OCI-LY7 (cell line): ENCODE measurements at regions not wholly inside any gene's neighbourhood (a gene's known extent, or its start where the extent isn't known, plus 50 kb on each side); places are given as distances from the start of the nearest gene placed in this dataset.
A peak's percentile ranks its signal among the peaks of the same experiment; 100 is the strongest.

Experiments
- BruUV-seq: library from RNA; stranded (reverse); fragments of 400-500 nt; replicated peaks from 2 replicates; lab custom pipeline; 2021; lab: Mats Ljungman, UMichigan
- CTCF ChIA-PET: fragments of 300-600 bp; sonication (Branson Sonifier 250); formaldehyde crosslinking; loops from one replicate; lab custom pipeline; 2022; ENCODE audit warnings: antibody characterized with exemption; ENCODE audit not compliant: unreplicated experiment; lab: Charles Lee
- POLR2A ChIA-PET: fragments of 300-600 bp; sonication (Branson Sonifier 250); formaldehyde crosslinking; loops from one replicate; lab custom pipeline; 2022; ENCODE audit warnings: antibody characterized with exemption; lab: Charles Lee
- DNase-seq: peaks from one replicate; pipeline ENCODE4 v3.0.0-alpha.2; 2015; ENCODE audit warnings: low spot score
- H2AFZ ChIP-seq: fragments of 200-600 bp; sonication (generic), shearing (Covaris generic); 2 replicates; pipeline ENCODE4 v1.6.1; 2014; ENCODE audit warnings: mild to moderate bottlenecking, antibody characterized with exemption, low read length, moderate library complexity
- H3K27ac ChIP-seq: fragments of 200-600 bp; sonication (generic); 2 replicates; pipeline ENCODE4 v1.5.1; 2014; ENCODE audit warnings: mixed run types, low read depth, mild to moderate bottlenecking, moderate library complexity, low read length, inconsistent platforms; ENCODE audit not compliant: poor library complexity, severe bottlenecking
- H3K36me3 ChIP-seq: fragments of 200-600 bp; sonication (generic); 2 replicates; pipeline ENCODE4 v1.6.1; 2014; ENCODE audit warnings: mild to moderate bottlenecking, antibody characterized with exemption, low read length, moderate library complexity, mixed read lengths; ENCODE audit not compliant: insufficient read depth
- H3K4me1 ChIP-seq: fragments of 200-600 bp; sonication (generic); 2 replicates; pipeline ENCODE4 v1.5.1; 2014; ENCODE audit warnings: mild to moderate bottlenecking, low read length; ENCODE audit not compliant: insufficient read depth, poor library complexity, severe bottlenecking
- H3K4me2 ChIP-seq: fragments of 200-600 bp; sonication (generic); 2 replicates; pipeline ENCODE4 v1.6.1; 2014; ENCODE audit warnings: mild to moderate bottlenecking, low read length
- H3K4me3 ChIP-seq: fragments of 200-600 bp; sonication (generic); 2 replicates; pipeline ENCODE4 v1.5.1; 2014; ENCODE audit warnings: mild to moderate bottlenecking, low read depth, low read length; ENCODE audit not compliant: poor library complexity, severe bottlenecking
- H3K79me2 ChIP-seq: fragments of 200-600 bp; sonication (generic); 2 replicates; pipeline ENCODE4 v1.6.1; 2016; ENCODE audit warnings: low read depth, mild to moderate bottlenecking, low read length, moderate library complexity, mixed read lengths; ENCODE audit not compliant: insufficient read depth
- H3K9me2 ChIP-seq: fragments of 200-600 bp; sonication (generic); 2 replicates; pipeline ENCODE4 v1.6.1; 2016; ENCODE audit warnings: mild to moderate bottlenecking, low read length, mixed read lengths; ENCODE audit not compliant: insufficient read depth
- H3K9me3 ChIP-seq: fragments of 200-600 bp; sonication (generic); 2 replicates; pipeline ENCODE4 v1.6.1; 2014; ENCODE audit warnings: mild to moderate bottlenecking, mixed run types, low read length, mixed read lengths
- H4K20me1 ChIP-seq: fragments of 200-600 bp; sonication (generic); 2 replicates; pipeline ENCODE4 v1.6.1; 2014; ENCODE audit warnings: mild to moderate bottlenecking, antibody characterized with exemption, low read length, moderate library complexity, mixed read lengths; ENCODE audit not compliant: insufficient read depth
- CTCF ChIP-seq: fragments of 200-600 bp; sonication (generic); conservative IDR thresholded peaks from 2 replicates; pipeline ENCODE4 v1.5.1; 2014; ENCODE audit warnings: mild to moderate bottlenecking, antibody characterized with exemption, low read length, moderate library complexity, mixed read lengths
- EZH2phosphoT487 ChIP-seq: fragments of 200-600 bp; sonication (generic); IDR thresholded peaks from 2 replicates; pipeline ENCODE4 v1.6.1; 2018; ENCODE audit warnings: low read depth, borderline replicate concordance, mild to moderate bottlenecking, mixed run types, antibody characterized with exemption, low read length, moderate library complexity, mixed read lengths
- intact Hi-C: fragments of 100-400 bp; cut with micrococcal nuclease; formaldehyde crosslinking; loops from one replicate; pipeline ENCODE4 v1.10.0; 2022; ENCODE audit not compliant: unreplicated experiment

GRCh38 chr16:85329059-85329812 lies 217.0 kb upstream of the CIBAR2 start:
- Histone ChIP-seq H3K27ac (no peak overlapping the region), H3K4me3 (no peak overlapping the region), H3K79me2 (no peaks in the 10 kb centered on the region), H3K9me2 (no peaks in the 10 kb centered on the region), H3K36me3 (no peaks in the 10 kb centered on the region), H3K9me3 (no peaks in the 10 kb centered on the region), H2AFZ (no peak overlapping the region), H4K20me1 (no peaks in the 10 kb centered on the region), H3K4me2 (no peak overlapping the region), H3K4me1 (peaks cover 45% of the 10 kb centered on the region)
- intact Hi-C loops, result no loop called here
- ChIA-PET CTCF (interaction anchor here (0.6 kb wide), 1 partner anchor 64 kb away, joined by 5 read pairs; no protein-coding TSS in a partner anchor), POLR2A (no interaction called here)
- TF ChIP-seq CTCF (0 out of 2 replicates have a peak, but pooled peaks have one; percentile 18), EZH2phosphoT487 (no peak)
- BruUV-seq, result no TSS peak
- DNase-seq, result no peak

- H3K79me2 ChIP-seq, result no peaks in the 10 kb centered on the region
- H3K4me1 ChIP-seq, result peaks cover 53% of the 10 kb centered on the region
- ChIA-PET CTCF (interaction anchor here (1.3 kb wide), 1 partner anchor 25 kb away, joined by 7 read pairs; no protein-coding TSS in a partner anchor), POLR2A (interaction anchor here (0.6 to 1.5 kb wide), 4 partner anchors 11 to 223 kb away, joined by 3 to 4 read pairs (median 4); no protein-coding TSS in a partner anchor)
- TF ChIP-seq EZH2phosphoT487 (no peak), CTCF (no peak)
- H4K20me1 ChIP-seq, result no peaks in the 10 kb centered on the region
- intact Hi-C loops, result loop anchor here (1.0 to 2.0 kb wide), 2 partner anchors 27 to 77 kb away; no protein-coding TSS in a partner anchor
- H3K36me3 ChIP-seq, result no peaks in the 10 kb centered on the region
- H3K4me2 ChIP-seq, result peak overlapping the region; percentile 39
- H3K4me3 ChIP-seq, result no peak overlapping the region
- BruUV-seq, result no TSS peak
- H3K9me2 ChIP-seq, result no peaks in the 10 kb centered on the region
- H2AFZ ChIP-seq, result peak overlapping the region; percentile 32; the same call in 1 of the 2 replicates
- no peak overlapping the region for H3K27ac ChIP-seq
- peak; percentile 14 for DNase-seq
- no peaks in the 10 kb centered on the region for H3K9me3 ChIP-seq
These were observed 217.9 kb upstream of the CIBAR2 start for GRCh38 chr16:85330006-85330693.
